ENCODE measurements at regions not wholly inside any gene's neighbourhood (a gene's known extent, or its start where the extent isn't known, plus 50 kb on each side); places are given as distances from the start of the nearest gene placed in this dataset.

DNA sequence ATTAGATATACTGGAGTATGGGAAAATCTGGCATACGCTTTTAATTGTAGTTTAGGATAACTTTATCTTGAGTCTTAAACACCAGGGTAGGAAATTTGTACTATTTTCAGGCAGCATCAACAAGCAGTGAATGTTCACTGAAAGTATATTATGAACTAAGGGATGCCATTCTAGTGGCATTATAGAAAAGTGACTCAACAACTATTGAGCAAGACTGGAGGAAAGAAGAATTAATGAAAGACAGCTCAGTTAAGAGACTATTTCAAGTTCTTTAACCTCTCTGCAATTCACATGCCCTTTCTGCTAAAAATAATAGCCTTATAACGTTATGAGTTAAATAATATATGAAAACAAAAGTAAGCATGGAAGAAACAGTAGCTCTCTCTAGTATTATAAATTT, 343.1 kb downstream of the FSCB start:
- BruUV-seq (replicated peaks): no TSS peak
- Histone ChIP-seq H3K4me1 (ENCODE audit: control insufficient read depth, extremely low read depth, insufficient read depth, low read length) (no peaks in the 10 kb centered on the region), H3K9me3 (replicated peaks; ENCODE audit: control insufficient read depth, insufficient read depth, low read length) (no peaks in the 10 kb centered on the region), H4K20me1 (replicated peaks; ENCODE audit: control insufficient read depth, extremely low read depth, insufficient read depth, low read length) (no peaks in the 10 kb centered on the region), H2AFZ (ENCODE audit: low read depth, low read length) (no peak overlapping the region), H3K36me3 (ENCODE audit: control insufficient read depth in 2 of 2, extremely low read depth in 1 of 2, insufficient read depth in 2 of 2, low read length in 2 of 2) (no peaks in the 10 kb centered on the region), H3K9ac (replicated peaks; ENCODE audit: extremely low read depth, insufficient read depth, low read length) (no peak overlapping the region), H3K27me3 (ENCODE audit: control insufficient read depth in 2 of 2, insufficient read depth in 2 of 2, low read length in 2 of 2) (no peaks in the 10 kb centered on the region), H3K27ac (ENCODE audit: insufficient read depth, low read depth, low read length) (no peak overlapping the region), H3K9me1 (replicated peaks; ENCODE audit: control insufficient read depth, extremely low read depth, insufficient read depth, low read length) (no peaks in the 10 kb centered on the region), H3K4me3 (replicated peaks in 1 of 3; ENCODE audit: insufficient read depth in 1 of 3, low read depth in 1 of 3, low read length in 3 of 3) (no peak overlapping the region), H3K4me2 (ENCODE audit: insufficient read depth, low read length) (no peak overlapping the region), H3K79me2 (ENCODE audit: control insufficient read depth, insufficient read depth, low read length) (no peaks in the 10 kb centered on the region)
- dilution Hi-C loops (cut with MboI; ENCODE audit: extremely low pct_ligation_motif_present, low sequenced_read_pairs): no loop called here
- DNase-seq (ENCODE audit: low read depth, low spot score) (no peak), FAIRE-seq (no peak)
- TF ChIP-seq JUN (IDR thresholded peaks at IDR 0.05; ENCODE audit: borderline replicate concordance, insufficient read depth, insufficient read length, low read depth): no peak
- TF ChIP-seq, protein P1, sequence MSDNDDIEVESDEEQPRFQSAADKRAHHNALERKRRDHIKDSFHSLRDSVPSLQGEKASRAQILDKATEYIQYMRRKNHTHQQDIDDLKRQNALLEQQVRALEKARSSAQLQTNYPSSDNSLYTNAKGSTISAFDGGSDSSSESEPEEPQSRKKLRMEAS (IDR thresholded peaks at IDR 0.05; ENCODE audit: insufficient read depth, insufficient read length): no peak
- no peak for TF ChIP-seq POLR2A (IDR thresholded peaks at IDR 0.05; ENCODE audit: low read depth, low read length)
- TF ChIP-seq, protein P2, sequence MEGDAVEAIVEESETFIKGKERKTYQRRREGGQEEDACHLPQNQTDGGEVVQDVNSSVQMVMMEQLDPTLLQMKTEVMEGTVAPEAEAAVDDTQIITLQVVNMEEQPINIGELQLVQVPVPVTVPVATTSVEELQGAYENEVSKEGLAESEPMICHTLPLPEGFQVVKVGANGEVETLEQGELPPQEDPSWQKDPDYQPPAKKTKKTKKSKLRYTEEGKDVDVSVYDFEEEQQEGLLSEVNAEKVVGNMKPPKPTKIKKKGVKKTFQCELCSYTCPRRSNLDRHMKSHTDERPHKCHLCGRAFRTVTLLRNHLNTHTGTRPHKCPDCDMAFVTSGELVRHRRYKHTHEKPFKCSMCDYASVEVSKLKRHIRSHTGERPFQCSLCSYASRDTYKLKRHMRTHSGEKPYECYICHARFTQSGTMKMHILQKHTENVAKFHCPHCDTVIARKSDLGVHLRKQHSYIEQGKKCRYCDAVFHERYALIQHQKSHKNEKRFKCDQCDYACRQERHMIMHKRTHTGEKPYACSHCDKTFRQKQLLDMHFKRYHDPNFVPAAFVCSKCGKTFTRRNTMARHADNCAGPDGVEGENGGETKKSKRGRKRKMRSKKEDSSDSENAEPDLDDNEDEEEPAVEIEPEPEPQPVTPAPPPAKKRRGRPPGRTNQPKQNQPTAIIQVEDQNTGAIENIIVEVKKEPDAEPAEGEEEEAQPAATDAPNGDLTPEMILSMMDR (IDR thresholded peaks at IDR 0.05; ENCODE audit: extremely low read depth in 1 of 2, insufficient read depth in 1 of 2, low read depth in 1 of 2, low read length in 2 of 2): no peak
- no peak for TF ChIP-seq MYC (IDR thresholded peaks at IDR 0.05; ENCODE audit: low read depth, low read length)
- no peak for TF ChIP-seq EZH2 (IDR thresholded peaks at IDR 0.05; ENCODE audit: borderline replicate concordance, low read depth, low read length, severe bottlenecking)
- no peak for TF ChIP-seq FOS (IDR thresholded peaks at IDR 0.05; ENCODE audit: borderline replicate concordance, insufficient read depth, low read length)
- no peak for TF ChIP-seq POLR2AphosphoS5 (IDR thresholded peaks at IDR 0.05; ENCODE audit: insufficient read depth, low read depth, low read length)
- TF ChIP-seq GATA2 (IDR thresholded peaks at IDR 0.05; ENCODE audit: insufficient read depth, insufficient read length, low read depth, low read length): no peak
- ChIA-PET POLR2A (no interaction called here), CTCF (no interaction called here)
- intact Hi-C loops (cut with micrococcal nuclease): no loop called here

Measured in endothelial cell of umbilical vein (primary cell).